Stomach smooth muscle (tissue), 2 donors: ENCODE measurements at regions not wholly inside any gene's neighbourhood (a gene's known extent, or its start where the extent isn't known, plus 50 kb on each side); places are given as distances from the start of the nearest gene placed in this dataset.
"Not testable (repeated sequence)": the region's sequence is repeated elsewhere in the genome, so short reads cannot be mapped to it uniquely, and the experiment has no call there.

Experiments used
- H3K27ac ChIP-seq: one replicate; pipeline ENCODE4 v1.7.0; 2013; ENCODE audit warnings: mild to moderate bottlenecking, low read length, inconsistent platforms
- H3K27me3 ChIP-seq, 2 donors: one replicate each; pipeline ENCODE4 v1.7.0; 2013; ENCODE audit warnings: low read length in 2 of 2; ENCODE audit not compliant: insufficient read depth in 2 of 2, control insufficient read depth in 1 of 2
- H3K36me3 ChIP-seq, 2 donors: one replicate each; pipeline ENCODE4 v1.7.0; 2013; ENCODE audit warnings: low read length in 2 of 2; ENCODE audit not compliant: control insufficient read depth in 2 of 2, insufficient read depth in 2 of 2
- H3K4me1 ChIP-seq: one replicate; pipeline ENCODE4 v1.7.0; 2013; ENCODE audit warnings: low read length; ENCODE audit not compliant: control insufficient read depth, insufficient read depth
- H3K4me3 ChIP-seq, 2 donors: one replicate each; pipeline ENCODE4 v1.7.0; 2013; ENCODE audit warnings: low read length in 2 of 2
- H3K9ac ChIP-seq, 2 donors: one replicate each; pipeline ENCODE4 v1.7.0; 2013; ENCODE audit warnings: low read length in 2 of 2, mild to moderate bottlenecking in 1 of 2
- H3K9me3 ChIP-seq, 2 donors: one replicate each; pipeline ENCODE4 v1.7.0; 2013; ENCODE audit warnings: low read length in 2 of 2; ENCODE audit not compliant: control insufficient read depth in 2 of 2
- donor health status: healthy.
- donor health status: Pancreatic carcinoma.

GRCh38 chr13:72638059-72638815, 89.2 kb downstream of the MZT1 start:
- no peak overlapping the region for H3K9ac ChIP-seq
- no peaks in the 10 kb centered on the region for H3K4me1 ChIP-seq
- no peaks in the 10 kb centered on the region for H3K36me3 ChIP-seq
- no peak overlapping the region for H3K27ac ChIP-seq
- H3K9me3 ChIP-seq: no peaks in the 10 kb centered on the region
- H3K4me3 ChIP-seq: no peak overlapping the region
- H3K27me3 ChIP-seq: no peaks in the 10 kb centered on the region

GRCh38 chr13:72637561-72637960, 89.9 kb downstream of the MZT1 start:
- H3K36me3 ChIP-seq: no peaks in the 10 kb centered on the region
- H3K4me3 ChIP-seq: no peak overlapping the region

GRCh38 chr13:72634859-72635258, 92.6 kb downstream of the MZT1 start:
- H3K36me3 ChIP-seq: no peaks in the 10 kb centered on the region

More at GRCh38 chr13:72637561-72637960, 89.9 kb downstream of the MZT1 start:
- Histone ChIP-seq H3K27ac (no peak overlapping the region), H3K9me3 (no peaks in the 10 kb centered on the region), H3K4me1 (no peaks in the 10 kb centered on the region), H3K9ac (no peak overlapping the region), H3K27me3 (no peaks in the 10 kb centered on the region)

DNA sequence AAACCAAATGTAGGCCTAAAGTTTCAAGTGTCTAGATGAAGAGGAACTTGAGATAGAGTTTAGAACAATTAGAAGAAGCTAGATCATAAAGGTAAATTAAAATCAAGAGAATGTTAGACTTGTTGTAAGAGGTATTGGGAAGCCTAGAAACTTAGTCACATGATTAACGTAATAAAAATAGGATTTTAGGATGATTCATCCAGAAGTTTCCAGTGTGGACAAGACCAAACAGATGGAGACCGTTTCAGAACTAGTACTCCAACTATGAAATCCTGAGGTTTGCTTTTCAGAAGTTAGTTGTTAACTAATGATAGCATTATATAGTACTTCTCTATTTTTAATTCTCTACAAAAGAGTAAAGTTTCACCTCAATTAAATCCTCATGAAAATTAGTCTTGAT, 104.9 kb downstream of the MZT1 start:
- H3K27ac ChIP-seq: no peak overlapping the region

More at GRCh38 chr13:72634859-72635258, 92.6 kb downstream of the MZT1 start:
- H3K27me3 ChIP-seq: no peaks in the 10 kb centered on the region
- no peaks in the 10 kb centered on the region for H3K9me3 ChIP-seq
- no peaks in the 10 kb centered on the region for H3K4me1 ChIP-seq
- no peak overlapping the region for H3K4me3 ChIP-seq
- no peak overlapping the region for H3K27ac ChIP-seq
- H3K9ac ChIP-seq: no peak overlapping the region

DNA sequence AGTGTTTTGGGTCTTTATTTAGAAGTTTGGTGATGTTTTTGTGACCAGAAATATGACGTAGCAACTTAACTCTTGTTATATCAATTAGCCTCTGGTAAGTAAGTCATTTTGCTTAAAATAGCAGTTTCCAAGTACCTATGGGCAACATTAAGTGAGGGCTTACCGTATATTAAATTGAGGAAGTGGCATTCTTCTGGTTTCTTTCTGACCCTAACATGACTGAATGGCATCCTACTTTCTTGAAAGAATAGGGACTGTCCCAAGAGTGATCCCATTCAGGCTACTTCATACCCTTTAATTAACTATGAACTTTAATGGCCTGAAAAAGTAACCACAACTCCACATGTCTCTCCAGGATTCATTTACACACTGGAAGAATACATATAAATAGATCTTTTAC, 106.6 kb downstream of the MZT1 start:
- Histone ChIP-seq H3K27me3 (no peaks in the 10 kb centered on the region), H3K36me3 (no peaks in the 10 kb centered on the region), H3K9me3 (no peaks in the 10 kb centered on the region), H3K4me3 (no peak overlapping the region), H3K27ac (no peak overlapping the region), H3K9ac (no peak overlapping the region), H3K4me1 (no peaks in the 10 kb centered on the region)

More for the DNA sequence above, 104.9 kb downstream of the MZT1 start:
- Histone ChIP-seq H3K36me3 (no peaks in the 10 kb centered on the region), H3K4me3 (no peak overlapping the region), H3K27me3 (no peaks in the 10 kb centered on the region), H3K9ac (no peak overlapping the region), H3K4me1 (no peaks in the 10 kb centered on the region), H3K9me3 (no peaks in the 10 kb centered on the region)

DNA sequence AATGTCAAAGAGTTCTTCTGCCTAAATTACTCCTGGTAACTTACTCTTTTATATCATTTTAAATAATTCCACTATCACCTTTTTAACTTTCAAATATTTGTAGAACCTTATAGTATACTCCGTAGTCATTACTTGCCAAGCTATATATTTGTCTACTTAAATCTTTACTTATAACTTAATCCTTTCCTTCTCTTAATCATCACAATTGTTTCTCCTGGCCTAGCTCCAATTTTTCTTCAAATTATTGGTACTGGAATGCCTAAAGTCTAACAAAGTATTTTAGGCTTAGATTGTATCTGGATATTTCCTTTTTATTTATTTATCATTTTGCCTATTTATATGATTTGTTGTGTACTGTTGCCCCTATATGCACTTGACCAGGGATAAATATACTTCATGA, 109.5 kb downstream of the MZT1 start:
- Histone ChIP-seq H3K4me3 (no peak overlapping the region), H3K4me1 (no peaks in the 10 kb centered on the region), H3K36me3 (no peaks in the 10 kb centered on the region), H3K27me3 (no peaks in the 10 kb centered on the region), H3K9me3 (no peaks in the 10 kb centered on the region), H3K27ac (no peak overlapping the region), H3K9ac (no peak overlapping the region)

DNA sequence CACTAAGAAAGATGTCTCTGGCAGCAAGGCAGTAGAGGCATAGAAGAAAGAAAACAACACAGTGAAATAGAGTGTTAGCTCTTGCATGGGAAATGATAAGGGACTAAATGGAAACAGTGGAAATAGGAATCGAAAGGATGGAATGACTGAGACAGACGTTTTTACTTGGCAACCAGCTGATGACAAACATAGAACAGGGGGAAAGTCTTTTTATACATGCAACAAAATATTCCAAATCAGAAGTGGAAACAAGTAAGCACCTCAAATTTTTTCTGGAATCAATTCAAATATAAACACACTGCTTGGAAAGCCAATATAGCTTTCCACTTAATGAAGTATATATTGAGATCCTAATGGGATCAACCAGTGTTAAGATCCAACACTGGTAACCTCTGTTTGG, 110.2 kb downstream of the MZT1 start:
- Histone ChIP-seq H3K9me3 (no peaks in the 10 kb centered on the region), H3K9ac (no peak overlapping the region), H3K4me1 (no peaks in the 10 kb centered on the region), H3K36me3 (no peaks in the 10 kb centered on the region), H3K27me3 (no peaks in the 10 kb centered on the region), H3K27ac (no peak overlapping the region), H3K4me3 (no peak overlapping the region)

GRCh38 chr13:72610251-72610891, 117.1 kb downstream of the MZT1 start:
- not testable (repeated sequence) for H3K9me3 ChIP-seq, H3K36me3 ChIP-seq

DNA sequence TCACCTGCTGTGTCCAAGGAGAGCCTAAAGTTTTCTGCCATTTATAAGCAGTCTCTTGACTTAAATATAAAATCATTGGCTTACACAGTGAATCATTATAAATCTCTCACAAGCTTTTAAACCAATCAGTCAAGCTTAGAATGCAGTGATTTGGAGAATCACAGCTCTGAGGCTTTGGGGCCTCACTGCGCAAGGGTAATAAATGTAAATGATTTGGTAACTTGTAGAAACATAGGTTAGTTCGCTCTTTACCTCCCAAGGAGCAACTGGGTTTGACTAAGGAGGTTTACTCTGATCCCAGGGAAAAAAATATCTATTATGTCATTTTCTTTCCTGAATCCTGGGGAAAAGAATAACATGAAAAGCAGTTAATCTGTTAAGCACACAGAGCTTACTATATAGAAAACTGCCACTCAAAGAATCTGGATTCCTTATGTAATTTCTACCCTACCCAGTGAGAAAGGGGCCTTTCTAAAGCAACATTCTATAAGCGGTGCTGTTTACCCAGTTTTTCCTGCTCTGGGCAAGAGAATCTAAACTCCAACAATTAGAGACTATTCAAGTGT, 128.2 kb downstream of the MZT1 start:
- Histone ChIP-seq H3K4me1 (no peaks in the 10 kb centered on the region), H3K27me3 (no peaks in the 10 kb centered on the region), H3K27ac (no peak overlapping the region), H3K9me3 (no peaks in the 10 kb centered on the region), H3K9ac (no peak overlapping the region), H3K4me3 (no peak overlapping the region), H3K36me3 (no peaks in the 10 kb centered on the region)

More at GRCh38 chr13:72610251-72610891, 117.1 kb downstream of the MZT1 start:
- not testable (repeated sequence) for H3K27me3 ChIP-seq, H3K4me1 ChIP-seq, H3K4me3 ChIP-seq, H3K27ac ChIP-seq, H3K9ac ChIP-seq

GRCh38 chr13:72590091-72590740, 137.2 kb downstream of the MZT1 start:
- Histone ChIP-seq H3K4me1 (no peaks in the 10 kb centered on the region), H3K4me3 (no peak overlapping the region), H3K36me3 (no peaks in the 10 kb centered on the region), H3K9ac (no peak overlapping the region), H3K9me3 (peaks cover 0 to 2% of the 10 kb centered on the region in 2 donors), H3K27me3 (no peaks in the 10 kb centered on the region), H3K27ac (no peak overlapping the region)
